Neural cell (in vitro differentiated cells): ENCODE measurements at regions not wholly inside any gene's neighbourhood (a gene's known extent, or its start where the extent isn't known, plus 50 kb on each side); places are given as distances from the start of the nearest gene placed in this dataset.

Experiments
- H2AFZ ChIP-seq: fragments of 200-600, 300-800 bp; sonication (generic), shearing (Covaris generic); 2 replicates; pipeline ENCODE4 v1.6.0; 2014; ENCODE audit warnings: low read depth, mild to moderate bottlenecking, antibody characterized with exemption, low read length, moderate library complexity
- H3F3A ChIP-seq: fragments of 200-600 bp; shearing (Covaris generic); 2 replicates; pipeline ENCODE4 v1.6.1; 2016; ENCODE audit warnings: mild to moderate bottlenecking, moderate library complexity, mixed read lengths, antibody characterized with exemption, low read length; ENCODE audit not compliant: insufficient read depth, poor library complexity, severe bottlenecking
- H3K27ac ChIP-seq: fragments of 200-600, 300-800 bp; sonication (generic), shearing (Covaris generic); 2 replicates; pipeline ENCODE4 v1.5.1; 2014; ENCODE audit warnings: mild to moderate bottlenecking, low read length, moderate library complexity
- H3K27me3 ChIP-seq: fragments of 300-800, 200-600 bp; sonication (generic), shearing (Covaris generic); 2 replicates; pipeline ENCODE4 v1.6.0; 2014; ENCODE audit warnings: mild to moderate bottlenecking, low read depth, low read length, moderate library complexity; ENCODE audit not compliant: insufficient read depth
- H3K36me3 ChIP-seq: fragments of 300-800, 200-600 bp; sonication (generic), shearing (Covaris generic); 2 replicates; pipeline ENCODE4 v1.5.1; 2014; ENCODE audit warnings: mild to moderate bottlenecking, antibody characterized with exemption, low read length, moderate library complexity; ENCODE audit not compliant: insufficient read depth
- H3K4me2 ChIP-seq: fragments of 300-800, 200-600 bp; sonication (generic), shearing (Covaris generic); 2 replicates; pipeline ENCODE4 v1.6.0; 2014; ENCODE audit warnings: mild to moderate bottlenecking, low read length
- H3K4me3 ChIP-seq: fragments of 300-800, 200-600 bp; sonication (generic), shearing (Covaris generic); 2 replicates; pipeline ENCODE4 v1.5.1; 2014; ENCODE audit warnings: mild to moderate bottlenecking, low read length, moderate library complexity
- H3K79me2 ChIP-seq: fragments of 200-600 bp; shearing (Covaris generic); replicated peaks from 2 replicates; pipeline ENCODE4 v1.6.0; 2014; ENCODE audit warnings: mild to moderate bottlenecking, low read length, moderate library complexity; ENCODE audit not compliant: insufficient read depth
- H3K9ac ChIP-seq: fragments of 300-800, 200-600 bp; sonication (generic), shearing (Covaris generic); 2 replicates; pipeline ENCODE4 v1.6.1; 2016; ENCODE audit warnings: mild to moderate bottlenecking, low read length, mixed read lengths
- H3K9me2 ChIP-seq: fragments of 200-600 bp; shearing (Covaris generic); 2 replicates; pipeline ENCODE4 v1.6.1; 2016; ENCODE audit warnings: mild to moderate bottlenecking, low read length, mixed read lengths; ENCODE audit not compliant: insufficient read depth
- H3K9me3 ChIP-seq: fragments of 200-600, 300-800 bp; sonication (generic), shearing (Covaris generic); 2 replicates; pipeline ENCODE4 v1.6.1; 2016; ENCODE audit warnings: mild to moderate bottlenecking, mixed run types, low read length, moderate library complexity, mixed read lengths
- H4K20me1 ChIP-seq: fragments of 200-600 bp; shearing (Covaris generic); 2 replicates; pipeline ENCODE4 v1.6.1; 2016; ENCODE audit warnings: mild to moderate bottlenecking, mixed run types; ENCODE audit not compliant: insufficient read depth
- EP300 ChIP-seq: fragments of 450-650 bp; conservative IDR thresholded peaks from 2 replicates; pipeline ENCODE4 v1.6.1; 2014; ENCODE audit warnings: antibody characterized with exemption, mild to moderate bottlenecking, moderate library complexity; ENCODE audit not compliant: poor library complexity, severe bottlenecking
- EZH2 ChIP-seq: fragments of 200-600, 300-800 bp; shearing (Covaris generic), sonication (generic); IDR thresholded peaks from 2 replicates; pipeline ENCODE4 v1.6.1; 2014; ENCODE audit warnings: antibody characterized with exemption, low read length, borderline replicate concordance, mild to moderate bottlenecking; ENCODE audit not compliant: insufficient read depth, poor library complexity, severe bottlenecking
- MXI1 ChIP-seq: fragments of 450-650 bp; conservative IDR thresholded peaks from 2 replicates; pipeline ENCODE4 v1.6.1; 2014; ENCODE audit warnings: antibody characterized with exemption, mild to moderate bottlenecking; ENCODE audit not compliant: poor library complexity, severe bottlenecking
- POLR2AphosphoS5 ChIP-seq: IDR thresholded peaks from 2 replicates; pipeline ENCODE4 v1.6.1; 2012
- RAD21 ChIP-seq: fragments of 450-650 bp; conservative IDR thresholded peaks from 2 replicates; pipeline ENCODE4 v1.6.1; 2014; ENCODE audit warnings: antibody characterized with exemption, mild to moderate bottlenecking, moderate library complexity
- REST ChIP-seq: IDR thresholded peaks from 2 replicates; pipeline ENCODE4 v1.6.1; 2012; ENCODE audit warnings: borderline replicate concordance
- SMC3 ChIP-seq: fragments of 450-650 bp; conservative IDR thresholded peaks from 2 replicates; pipeline ENCODE4 v1.6.1; 2014; ENCODE audit warnings: antibody characterized with exemption, mild to moderate bottlenecking, moderate library complexity; ENCODE audit not compliant: poor library complexity
- TAF1 ChIP-seq: IDR thresholded peaks from 2 replicates; pipeline ENCODE4 v1.6.1; 2012; ENCODE audit warnings: low read depth
- TF ChIP-seq, protein P1 (sequence below): fragments of 450-650 bp; IDR thresholded peaks from 2 replicates; pipeline ENCODE4 v1.5.1; 2014; ENCODE audit warnings: antibody characterized with exemption, mild to moderate bottlenecking, moderate library complexity; ENCODE audit not compliant: poor library complexity, severe bottlenecking

DNA sequence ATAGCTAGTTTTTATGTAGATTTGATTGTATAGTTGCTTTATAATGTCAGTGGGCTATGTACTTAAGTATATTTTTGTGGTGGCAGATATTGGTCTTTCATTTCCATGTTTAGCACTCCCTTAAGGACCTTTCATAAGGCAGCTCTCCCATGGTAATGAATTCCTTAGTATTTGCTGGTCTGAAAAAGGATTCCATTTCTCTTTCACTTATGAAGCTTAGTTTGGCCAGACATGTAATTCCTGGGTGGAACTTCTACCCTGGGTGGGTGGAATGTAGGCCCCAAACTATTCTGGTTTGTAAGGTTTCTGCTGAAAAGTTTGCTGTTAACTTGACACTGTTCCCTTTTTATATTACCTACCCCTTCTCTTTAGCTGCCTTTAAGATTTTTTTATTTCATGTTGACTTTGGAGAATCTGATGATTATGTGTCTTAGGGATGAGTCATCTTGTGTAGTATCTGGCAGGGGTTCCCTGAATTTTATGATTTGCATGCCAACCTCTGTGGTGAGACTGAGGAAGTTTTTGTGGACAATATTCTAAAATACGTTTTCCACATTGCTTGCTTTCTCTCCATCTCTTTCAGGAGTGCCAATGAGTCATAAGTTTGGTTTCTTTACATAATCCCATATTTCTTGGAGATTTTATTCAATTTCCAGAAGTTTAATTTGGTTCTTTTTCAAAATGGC lies 65.4 kb upstream of the VRK2 start:
- Histone ChIP-seq H4K20me1 (no peaks in the 10 kb centered on the region), H3K9me2 (no peaks in the 10 kb centered on the region), H3K79me2 (no peaks in the 10 kb centered on the region), H2AFZ (no peak overlapping the region), H3K27me3 (no peaks in the 10 kb centered on the region), H3K9ac (no peak overlapping the region), H3K9me3 (no peaks in the 10 kb centered on the region), H3K36me3 (no peaks in the 10 kb centered on the region), H3K4me2 (no peak overlapping the region), H3K4me3 (no peak overlapping the region), H3F3A (no peaks in the 10 kb centered on the region), H3K27ac (no peak overlapping the region)
- no peak for TF ChIP-seq MXI1
- TF ChIP-seq TAF1, result no peak
- no peak for TF ChIP-seq EZH2
- TF ChIP-seq POLR2AphosphoS5, result no peak
- TF ChIP-seq RAD21, result no peak
- TF ChIP-seq SMC3, result no peak
- TF ChIP-seq, protein P1, sequence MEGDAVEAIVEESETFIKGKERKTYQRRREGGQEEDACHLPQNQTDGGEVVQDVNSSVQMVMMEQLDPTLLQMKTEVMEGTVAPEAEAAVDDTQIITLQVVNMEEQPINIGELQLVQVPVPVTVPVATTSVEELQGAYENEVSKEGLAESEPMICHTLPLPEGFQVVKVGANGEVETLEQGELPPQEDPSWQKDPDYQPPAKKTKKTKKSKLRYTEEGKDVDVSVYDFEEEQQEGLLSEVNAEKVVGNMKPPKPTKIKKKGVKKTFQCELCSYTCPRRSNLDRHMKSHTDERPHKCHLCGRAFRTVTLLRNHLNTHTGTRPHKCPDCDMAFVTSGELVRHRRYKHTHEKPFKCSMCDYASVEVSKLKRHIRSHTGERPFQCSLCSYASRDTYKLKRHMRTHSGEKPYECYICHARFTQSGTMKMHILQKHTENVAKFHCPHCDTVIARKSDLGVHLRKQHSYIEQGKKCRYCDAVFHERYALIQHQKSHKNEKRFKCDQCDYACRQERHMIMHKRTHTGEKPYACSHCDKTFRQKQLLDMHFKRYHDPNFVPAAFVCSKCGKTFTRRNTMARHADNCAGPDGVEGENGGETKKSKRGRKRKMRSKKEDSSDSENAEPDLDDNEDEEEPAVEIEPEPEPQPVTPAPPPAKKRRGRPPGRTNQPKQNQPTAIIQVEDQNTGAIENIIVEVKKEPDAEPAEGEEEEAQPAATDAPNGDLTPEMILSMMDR, result no peak
- TF ChIP-seq EP300, result no peak
- no peak for TF ChIP-seq REST

DNA sequence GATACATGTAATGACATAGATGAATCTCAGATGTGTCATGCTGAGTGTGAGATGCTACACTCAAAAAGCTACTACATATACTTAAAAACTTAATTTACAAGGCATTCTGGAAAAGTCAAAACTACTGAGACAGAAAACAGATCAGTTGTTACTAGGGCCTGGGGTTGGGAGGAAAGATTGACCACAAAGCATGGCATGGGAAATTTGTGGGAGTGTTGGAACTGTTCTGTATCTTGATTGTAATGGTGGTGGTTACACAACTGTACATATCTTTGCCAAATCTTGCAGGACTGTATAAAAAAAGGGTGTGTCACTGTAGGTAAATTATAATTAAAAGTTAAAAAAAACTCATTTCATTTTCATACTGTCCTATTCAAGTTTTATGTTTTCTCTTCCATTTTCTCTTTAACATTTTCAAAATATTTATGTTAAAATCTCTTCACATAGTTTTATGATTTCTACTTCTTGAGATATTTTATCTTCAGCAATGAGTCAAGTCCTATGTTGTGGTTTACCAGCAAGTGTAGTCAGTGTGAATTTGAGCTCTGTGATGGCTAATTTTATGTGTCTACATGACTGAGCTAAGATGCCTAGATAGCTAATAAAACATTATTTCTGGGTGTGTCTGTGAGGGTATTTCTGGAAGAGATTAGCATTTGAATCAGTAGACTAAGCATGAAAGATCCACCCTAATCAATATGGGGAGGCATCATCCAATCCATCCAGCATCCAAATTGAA lies 58.6 kb upstream of the VRK2 start:
- Histone ChIP-seq H3K9ac (no peak overlapping the region), H3K9me3 (no peaks in the 10 kb centered on the region), H3K9me2 (no peaks in the 10 kb centered on the region), H4K20me1 (no peaks in the 10 kb centered on the region), H3K4me2 (no peak overlapping the region), H3K4me3 (no peak overlapping the region), H3K27me3 (no peaks in the 10 kb centered on the region), H3K79me2 (no peaks in the 10 kb centered on the region), H3F3A (no peaks in the 10 kb centered on the region), H2AFZ (no peak overlapping the region), H3K27ac (no peak overlapping the region), H3K36me3 (no peaks in the 10 kb centered on the region)
- TF ChIP-seq MXI1, result no peak
- TF ChIP-seq, protein P1, result no peak
- TF ChIP-seq REST, result no peak
- no peak for TF ChIP-seq POLR2AphosphoS5
- TF ChIP-seq SMC3, result no peak
- no peak for TF ChIP-seq EP300
- TF ChIP-seq TAF1, result no peak
- TF ChIP-seq EZH2, result no peak
- TF ChIP-seq RAD21, result no peak
